Astrocyte (in vitro differentiated cells and primary cell): ENCODE measurements at regions not wholly inside any gene's neighbourhood (a gene's known extent, or its start where the extent isn't known, plus 50 kb on each side); places are given as distances from the start of the nearest gene placed in this dataset.
"Not testable (repeated sequence)": the region's sequence is repeated elsewhere in the genome, so short reads cannot be mapped to it uniquely, and the experiment has no call there.

Experiments used
- DNase-seq: peaks from one replicate; pipeline ENCODE4 v3.0.0-alpha.2; 2010; ENCODE audit warnings: low read depth
- FAIRE-seq: peaks from 2 replicates; lab custom pipeline; 2011; peaks lifted over from hg19 to GRCh38; lab: Jason Lieb, UNC
- H2AFZ ChIP-seq: 2 replicates; pipeline ENCODE4 v1.6.0; 2012; ENCODE audit warnings: low read depth, low read length, inconsistent platforms
- H3K27ac ChIP-seq: 2 replicates; pipeline ENCODE4 v1.5.1; 2011; ENCODE audit warnings: low read depth, low read length, inconsistent platforms
- H3K27me3 ChIP-seq: 2 replicates; pipeline ENCODE4 v1.6.0; 2011; ENCODE audit warnings: low read length, inconsistent platforms; ENCODE audit not compliant: insufficient read depth
- H3K36me3 ChIP-seq: 2 replicates; pipeline ENCODE4 v1.5.1; 2011; ENCODE audit warnings: low read length, inconsistent platforms; ENCODE audit not compliant: insufficient read depth
- H3K4me1 ChIP-seq: 2 replicates; pipeline ENCODE4 v1.5.1; 2011; ENCODE audit warnings: low read length, inconsistent platforms; ENCODE audit not compliant: insufficient read depth
- H3K4me2 ChIP-seq: 2 replicates; pipeline ENCODE4 v1.6.0; 2012; ENCODE audit warnings: low read length, inconsistent platforms
- H3K4me3 ChIP-seq: 2 replicates; pipeline ENCODE4 v1.5.1; 2011; ENCODE audit warnings: low read depth, mild to moderate bottlenecking, low read length, inconsistent platforms; ENCODE audit not compliant: insufficient read depth
- H3K79me2 ChIP-seq: 2 replicates; pipeline ENCODE4 v1.6.0; 2012; ENCODE audit warnings: mild to moderate bottlenecking, low read length, inconsistent platforms; ENCODE audit not compliant: insufficient read depth
- H3K9ac ChIP-seq: 2 replicates; pipeline ENCODE4 v1.6.0; 2012; ENCODE audit warnings: mild to moderate bottlenecking, low read length, inconsistent platforms
- H3K9me3 ChIP-seq: 2 replicates; pipeline ENCODE4 v1.5.1; 2012; ENCODE audit warnings: low read depth, mild to moderate bottlenecking, low read length, inconsistent platforms; ENCODE audit not compliant: insufficient read depth
- H4K20me1 ChIP-seq: 2 replicates; pipeline ENCODE4 v1.6.0; 2012; ENCODE audit warnings: low read length, inconsistent platforms; ENCODE audit not compliant: insufficient read depth
- H3K27ac Mint-ChIP-seq: one replicate; pipeline ENCODE4 v1.8.0; 2021; ENCODE audit warnings: mild to moderate bottlenecking, mixed read lengths; ENCODE audit not compliant: unreplicated experiment
- H3K27me3 Mint-ChIP-seq: one replicate; pipeline ENCODE4 v1.8.0; 2021; ENCODE audit warnings: low read depth, mixed read lengths; ENCODE audit not compliant: unreplicated experiment
- H3K36me3 Mint-ChIP-seq: one replicate; pipeline ENCODE4 v1.8.0; 2021; ENCODE audit warnings: low read depth, mixed read lengths; ENCODE audit not compliant: unreplicated experiment
- H3K4me1 Mint-ChIP-seq: one replicate; pipeline ENCODE4 v1.8.0; 2021; ENCODE audit warnings: low read depth, mixed read lengths; ENCODE audit not compliant: unreplicated experiment
- H3K4me3 Mint-ChIP-seq: one replicate; pipeline ENCODE4 v1.8.0; 2021; ENCODE audit warnings: mild to moderate bottlenecking, moderate library complexity, mixed read lengths; ENCODE audit not compliant: unreplicated experiment
- H3K9me3 Mint-ChIP-seq: one replicate; pipeline ENCODE4 v1.8.0; 2021; ENCODE audit warnings: mild to moderate bottlenecking, mixed read lengths; ENCODE audit not compliant: unreplicated experiment
- CTCF ChIP-seq: IDR thresholded peaks from 2 replicates; pipeline ENCODE4 v1.5.1; 2011; ENCODE audit warnings: low read depth, mild to moderate bottlenecking, inconsistent platforms, low read length, moderate library complexity; ENCODE audit not compliant: insufficient read depth
- EZH2 ChIP-seq: IDR thresholded peaks from 2 replicates; pipeline ENCODE4 v1.6.1; 2012; ENCODE audit warnings: mild to moderate bottlenecking, low read length, inconsistent platforms; ENCODE audit not compliant: insufficient read depth

- H3K4me3 Mint-ChIP-seq = no peak overlapping the region
- DNase-seq (no peak), FAIRE-seq (no peak)
- H3K36me3 Mint-ChIP-seq = no peaks in the 10 kb centered on the region
- no peaks in the 10 kb centered on the region for H3K27me3 Mint-ChIP-seq
- no peaks in the 10 kb centered on the region for H3K9me3 ChIP-seq
- no peaks in the 10 kb centered on the region for H3K27me3 ChIP-seq
- H3K4me2 ChIP-seq = no peak overlapping the region
- H3K9ac ChIP-seq = no peak overlapping the region
- H3K4me1 ChIP-seq = no peaks in the 10 kb centered on the region
- H3K4me3 ChIP-seq = no peak overlapping the region
- no peaks in the 10 kb centered on the region for H4K20me1 ChIP-seq
- TF ChIP-seq CTCF = no peak
- peaks cover 5% of the 10 kb centered on the region for H3K9me3 Mint-ChIP-seq
- no peaks in the 10 kb centered on the region for H3K79me2 ChIP-seq
- H3K27ac Mint-ChIP-seq = no peak overlapping the region
- no peaks in the 10 kb centered on the region for H3K36me3 ChIP-seq
- no peak overlapping the region for H3K27ac ChIP-seq
- H2AFZ ChIP-seq = no peak overlapping the region
- peaks cover 15% of the 10 kb centered on the region for H3K4me1 Mint-ChIP-seq
Measured at GRCh38 chr18:42333558-42333957, 378.5 kb downstream of the PIK3C3 start.

- H3K27me3 ChIP-seq = no peaks in the 10 kb centered on the region
- no peak overlapping the region for H2AFZ ChIP-seq
- Mint-ChIP-seq H3K4me1 (peaks cover 17% of the 10 kb centered on the region), H3K36me3 (no peaks in the 10 kb centered on the region), H3K27me3 (no peaks in the 10 kb centered on the region), H3K4me3 (no peak overlapping the region), H3K27ac (no peak overlapping the region), H3K9me3 (peaks cover 5% of the 10 kb centered on the region)
- H3K9ac ChIP-seq = no peak overlapping the region
- no peaks in the 10 kb centered on the region for H4K20me1 ChIP-seq
- H3K4me1 ChIP-seq = no peaks in the 10 kb centered on the region
- no peak for TF ChIP-seq CTCF
- TF ChIP-seq EZH2 = no peak
- H3K36me3 ChIP-seq = no peaks in the 10 kb centered on the region
- no peaks in the 10 kb centered on the region for H3K79me2 ChIP-seq
- FAIRE-seq (no peak), DNase-seq (no peak)
- H3K9me3 ChIP-seq = no peaks in the 10 kb centered on the region
- H3K27ac ChIP-seq = no peak overlapping the region
- no peak overlapping the region for H3K4me3 ChIP-seq
- no peak overlapping the region for H3K4me2 ChIP-seq
Measured at GRCh38 chr18:42334931-42335330, 379.9 kb downstream of the PIK3C3 start.

GRCh38 chr18:42336139-42336538, 381.1 kb downstream of the PIK3C3 start:
- no peaks in the 10 kb centered on the region for H3K9me3 ChIP-seq
- no peak overlapping the region for H2AFZ ChIP-seq
- no peak for TF ChIP-seq CTCF
- TF ChIP-seq EZH2 = no peak
- H3K36me3 Mint-ChIP-seq = no peaks in the 10 kb centered on the region
- no peak overlapping the region for H3K4me2 ChIP-seq
- no peak overlapping the region for H3K27ac ChIP-seq
- DNase-seq = no peak
- no peaks in the 10 kb centered on the region for H3K4me1 ChIP-seq
- no peak for FAIRE-seq
- no peaks in the 10 kb centered on the region for H3K27me3 ChIP-seq
- H4K20me1 ChIP-seq = no peaks in the 10 kb centered on the region
- H3K9ac ChIP-seq = no peak overlapping the region
- no peak overlapping the region for H3K4me3 Mint-ChIP-seq
- H3K4me1 Mint-ChIP-seq = peaks cover 8% of the 10 kb centered on the region
- no peaks in the 10 kb centered on the region for H3K27me3 Mint-ChIP-seq
- peaks cover 5% of the 10 kb centered on the region for H3K9me3 Mint-ChIP-seq
- H3K36me3 ChIP-seq = no peaks in the 10 kb centered on the region
- no peaks in the 10 kb centered on the region for H3K79me2 ChIP-seq
- H3K4me3 ChIP-seq = no peak overlapping the region
- no peak overlapping the region for H3K27ac Mint-ChIP-seq

GRCh38 chr18:42337337-42337736, 382.3 kb downstream of the PIK3C3 start:
- not testable (repeated sequence) for H3K9me3 Mint-ChIP-seq, DNase-seq, H3K4me2 ChIP-seq, H3K79me2 ChIP-seq, H3K9ac ChIP-seq, H3K27ac Mint-ChIP-seq, H3K27me3 Mint-ChIP-seq, FAIRE-seq, H3K36me3 ChIP-seq, H3K4me3 Mint-ChIP-seq, H2AFZ ChIP-seq, H3K4me3 ChIP-seq, H3K27me3 ChIP-seq, H3K4me1 Mint-ChIP-seq, H3K9me3 ChIP-seq, H3K27ac ChIP-seq, H4K20me1 ChIP-seq, H3K36me3 Mint-ChIP-seq, H3K4me1 ChIP-seq
